Endothelial cell of umbilical vein (primary cell): ENCODE measurements at regions not wholly inside any gene's neighbourhood (a gene's known extent, or its start where the extent isn't known, plus 50 kb on each side); places are given as distances from the start of the nearest gene placed in this dataset.

Experiments used
- CTCF ChIP-seq, 2 donors: IDR thresholded peaks; 1 replicate in 1 of 2; 2 replicates in 1 of 2; pipeline ENCODE4 v1.5.1; 2011; ENCODE audit warnings: low read length in 2 of 2, mild to moderate bottlenecking in 2 of 2, moderate library complexity in 2 of 2, control low read depth in 1 of 2, inconsistent platforms in 1 of 2, low read depth in 1 of 2; ENCODE audit not compliant: insufficient read depth in 1 of 2; ENCODE audit errors: extremely low read depth in 1 of 2
- EZH2 ChIP-seq: IDR thresholded peaks from 2 replicates; pipeline ENCODE4 v1.6.1; 2012; ENCODE audit warnings: borderline replicate concordance, low read depth, mild to moderate bottlenecking, moderate library complexity, low read length, inconsistent platforms; ENCODE audit not compliant: severe bottlenecking
- GATA2 ChIP-seq: IDR thresholded peaks from 2 replicates; pipeline ENCODE4 v1.7.0; 2011; ENCODE audit warnings: low read depth, mild to moderate bottlenecking, moderate library complexity, mixed read lengths, low read length; ENCODE audit not compliant: insufficient read length, insufficient read depth
- JUN ChIP-seq: IDR thresholded peaks from 2 replicates; pipeline ENCODE4 v1.6.1; 2011; ENCODE audit warnings: borderline replicate concordance, low read depth; ENCODE audit not compliant: insufficient read length, insufficient read depth
- MAX ChIP-seq: IDR thresholded peaks from 2 replicates; pipeline ENCODE4 v1.6.1; 2011; ENCODE audit not compliant: insufficient read depth, insufficient read length
- POLR2A ChIP-seq: IDR thresholded peaks from 2 replicates; pipeline ENCODE4 v1.6.1; 2012; ENCODE audit warnings: low read depth, mild to moderate bottlenecking, control low read depth, low read length
- POLR2AphosphoS5 ChIP-seq: IDR thresholded peaks from 2 replicates; pipeline ENCODE4 v1.6.1; 2012; ENCODE audit warnings: low read depth, mild to moderate bottlenecking, control low read depth, low read length, moderate library complexity; ENCODE audit not compliant: insufficient read depth

- TF ChIP-seq CTCF (IDR thresholded peaks at IDR 0.05; ENCODE audit: extremely low read depth in 1 of 2, insufficient read depth in 1 of 2, low read depth in 1 of 2, low read length in 2 of 2) (no peak), MAX (no peak), POLR2AphosphoS5 (no peak), POLR2A (no peak), GATA2 (no peak), JUN (no peak), EZH2 (no peak)
Observed at GRCh38 chr2:84238907-84239306, 220.2 kb downstream of the SUCLG1 start.
